ENCODE measurements at regions not wholly inside any gene's neighbourhood (a gene's known extent, or its start where the extent isn't known, plus 50 kb on each side); places are given as distances from the start of the nearest gene placed in this dataset.

GRCh38 chr20:43853174-43853803 lies 61.4 kb upstream of the TOX2 start:
- Mint-ChIP-seq H3K36me3 (no peaks in the 10 kb centered on the region), H3K9me3 (peaks cover 0 to 2% of the 10 kb centered on the region in 2 donors), H3K27me3 (ENCODE audit: low read depth in 2 of 2) (peaks cover 13 to 17% of the 10 kb centered on the region in 2 donors), H3K4me3 (no peak overlapping the region), H3K27ac (peak overlapping the region in 1 of 2 donors; percentile 27), H3K4me1 (peaks cover 5% of the 10 kb centered on the region in 2 donors)
- DNase-seq, result no peak
- H3K9me3 ChIP-seq (ENCODE audit: control insufficient read depth, insufficient read depth, low read length), result no peaks in the 10 kb centered on the region
- H3K4me3 ChIP-seq (ENCODE audit: low read length), result no peak overlapping the region
- no peaks in the 10 kb centered on the region for H3K36me3 ChIP-seq (ENCODE audit: control insufficient read depth, insufficient read depth, low read length)
- H3K27ac ChIP-seq (ENCODE audit: low read length), result no peak overlapping the region
- ATAC-seq, result no peak
- no peaks in the 10 kb centered on the region for H3K4me1 ChIP-seq (ENCODE audit: control insufficient read depth, insufficient read depth, low read length)
- intact Hi-C loops (cut with micrococcal nuclease), result loop anchor here (10.0 kb wide), 1 partner anchor 62 kb away; the partner anchor contains the start of gene TOX2
- TF ChIP-seq CTCF (IDR thresholded peaks at IDR 0.05), result no peak
- H3K27me3 ChIP-seq (ENCODE audit: control insufficient read depth, insufficient read depth, low read length), result peaks cover 2% of the 10 kb centered on the region
- whole genome bisulfite sequencing (ENCODE audit: insufficient coverage), result 90% methylated on average over 9 of the region's 9 CpGs

GRCh38 chr20:43849496-43850186 lies 65.0 kb upstream of the TOX2 start:
- no peak for DNase-seq
- H3K36me3 ChIP-seq (ENCODE audit: control insufficient read depth, insufficient read depth, low read length), result no peaks in the 10 kb centered on the region
- H3K4me1 ChIP-seq (ENCODE audit: control insufficient read depth, insufficient read depth, low read length), result peaks cover 4% of the 10 kb centered on the region
- H3K4me1 Mint-ChIP-seq, result peaks cover 11 to 16% of the 10 kb centered on the region in 2 donors
- no peak overlapping the region for H3K4me3 Mint-ChIP-seq
- H3K9me3 ChIP-seq (ENCODE audit: control insufficient read depth, insufficient read depth, low read length), result no peaks in the 10 kb centered on the region
- 87% methylated on average over 11 of the region's 13 CpGs for WGBS (ENCODE audit: insufficient coverage)
- H3K4me3 ChIP-seq (ENCODE audit: low read length), result no peak overlapping the region
- no peaks in the 10 kb centered on the region for H3K9me3 Mint-ChIP-seq
- intact Hi-C loops (cut with micrococcal nuclease), result loop anchor here (10.0 kb wide), 1 partner anchor 65 kb away; the partner anchor contains the start of gene TOX2
- no peaks in the 10 kb centered on the region for H3K36me3 Mint-ChIP-seq
- H3K27me3 Mint-ChIP-seq (ENCODE audit: low read depth in 2 of 2), result peaks cover 21 to 29% of the 10 kb centered on the region in 2 donors
- no peak overlapping the region for H3K27ac ChIP-seq (ENCODE audit: low read length)
- no peaks in the 10 kb centered on the region for H3K27me3 ChIP-seq (ENCODE audit: control insufficient read depth, insufficient read depth, low read length)
- no peak overlapping the region for H3K27ac Mint-ChIP-seq
- TF ChIP-seq CTCF (IDR thresholded peaks at IDR 0.05), result no peak
- ATAC-seq, result no peak

GRCh38 chr20:43846516-43846905 lies 68.1 kb upstream of the TOX2 start:
- Histone ChIP-seq H3K4me1 (ENCODE audit: control insufficient read depth, insufficient read depth, low read length) (peaks cover 5% of the 10 kb centered on the region), H3K27me3 (ENCODE audit: control insufficient read depth, insufficient read depth, low read length) (no peaks in the 10 kb centered on the region), H3K9me3 (ENCODE audit: control insufficient read depth, insufficient read depth, low read length) (no peaks in the 10 kb centered on the region), H3K36me3 (ENCODE audit: control insufficient read depth, insufficient read depth, low read length) (no peaks in the 10 kb centered on the region), H3K27ac (ENCODE audit: low read length) (no peak overlapping the region), H3K4me3 (ENCODE audit: low read length) (no peak overlapping the region)
- intact Hi-C loops (cut with micrococcal nuclease), result no loop called here
- Mint-ChIP-seq H3K27ac (no peak overlapping the region), H3K9me3 (no peaks in the 10 kb centered on the region), H3K4me3 (no peak overlapping the region), H3K4me1 (peaks cover 6 to 11% of the 10 kb centered on the region in 2 donors), H3K27me3 (ENCODE audit: low read depth in 2 of 2) (peaks cover 34 to 46% of the 10 kb centered on the region in 2 donors), H3K36me3 (no peaks in the 10 kb centered on the region)
- DNase-seq (no peak), ATAC-seq (no peak)
- 74% methylated on average over 6 of the region's 6 CpGs for WGBS (ENCODE audit: insufficient coverage)
- TF ChIP-seq CTCF (IDR thresholded peaks at IDR 0.05), result no peak

Measured in natural killer cell (primary cell).